Heart right ventricle (tissue), 16 donors: ENCODE measurements at regions not wholly inside any gene's neighbourhood (a gene's known extent, or its start where the extent isn't known, plus 50 kb on each side); places are given as distances from the start of the nearest gene placed in this dataset.

ENCODE experiments used
- ATAC-seq, 8 donors: fragments of 200-7000 bp; cut with Tn5 transposase; one replicate each; pipeline ENCODE4 v1.9.1; 2020; ENCODE audit warnings: mild to moderate bottlenecking in 8 of 8, moderate library complexity in 8 of 8, moderate number of reproducible peaks in 1 of 8
- DNase-seq, 2 donors: peaks; one replicate each; pipeline ENCODE4 v3.0.0-alpha.2; 2020
- H3K27ac ChIP-seq, 10 donors: fragments of 200-600 bp; sonication (generic) in 2 of 10; one replicate each; pipeline versions ENCODE4 v1.5.0 to v1.8.0; 2020 to 2022; ENCODE audit warnings: mild to moderate bottlenecking in 3 of 10
- H3K27me3 ChIP-seq, 7 donors: fragments of 200-600 bp; one replicate each; pipeline ENCODE4 v1.8.0; 2021 to 2022; ENCODE audit warnings: mild to moderate bottlenecking in 2 of 7
- H3K36me3 ChIP-seq, 9 donors: fragments of 200-600 bp; sonication (generic) in 1 of 9; one replicate each; pipeline versions ENCODE4 v1.5.0 to v1.8.0; 2020 to 2022; ENCODE audit warnings: mild to moderate bottlenecking in 2 of 9
- H3K4me1 ChIP-seq, 9 donors: fragments of 200-600 bp; sonication (generic) in 1 of 9; one replicate each; pipeline versions ENCODE4 v1.5.0 to v1.8.0; 2020 to 2022; ENCODE audit warnings: mild to moderate bottlenecking in 4 of 9
- H3K4me3 ChIP-seq, 10 donors: fragments of 200-600 bp; sonication (generic) in 2 of 10; one replicate each; pipeline versions ENCODE4 v1.5.0 to v1.8.0; 2020 to 2022; ENCODE audit warnings: mild to moderate bottlenecking in 7 of 10, moderate library complexity in 2 of 10
- H3K9me3 ChIP-seq, 11 donors: fragments of 200-600 bp in 10 of 11; sonication (generic) in 2 of 11; one replicate each; pipeline versions ENCODE4 v1.5.0 to v1.8.0; 2013 to 2022; ENCODE audit warnings: mild to moderate bottlenecking in 2 of 11, control low read depth in 1 of 11, moderate library complexity in 1 of 11
- WGBS, 2 donors: extraction: QIAGEN DNeasy Blood & Tissue Kit; methylation state at CpG; one replicate each; pipeline ENCODE4 v1.1.7; 2013; ENCODE audit warnings: inconsistent platforms in 1 of 2; 5-methylcytosine and 5-hydroxymethylcytosine counted together
- intact Hi-C, 10 donors: fragments of 100-400 bp; cut with DNase I; formaldehyde crosslinking; loops; one replicate each; pipeline versions ENCODE4 v1.11.1 to v1.14.2; 2022
- TF ChIP-seq, protein P1 (sequence below), 9 donors: fragments of 200-600 bp; sonication (generic) in 2 of 9; IDR thresholded peaks; one replicate each; pipeline versions ENCODE4 v1.5.0 to v1.8.0; 2021 to 2022; ENCODE audit warnings: antibody characterized with exemption in 9 of 9, mild to moderate bottlenecking in 5 of 9, moderate library complexity in 1 of 9
- donor health status: Arrhythmogenic right ventricular cardiomyopathy.
- donor health status: ischemic (EF 13 %, LVEDD 7.1; RV severe dilation, severe dysfunction).
- donor health status: healthy with polysubstance abuse.
- donor health status: DM: no; HTN: yes; CAD: no.
- donor health status: DM: no; HTN: no; CAD: no.
- donor health status: ischemic (EF 25% LVEDD 6.9; RV normal size, moderate dysfunction).
- donor health status: ischemic (EF 25% LVEDD 5.7; RV mildly dilated, moderate dysfunction).
- donor health status: healthy.
- donor health status: DM: yes; HTN: yes; CAD: no.
- donor health status: Ischemic cardiomyopathy.
- donor health status: ischemic (EF 35%, LVEDD 5.7; RV mildly dilated, moderate dysfunction).
- donor health status: nonischemic (EF 11% LVEDD 7.7; RV severe dilation, severe dysfunction).
- donor health status: DM: yes; HTN: yes; CAD: no.
- donor health status: PGD.
- donor health status: ischemic (EF 29% LVEDD 5.4; RV normal size, mild dysfunction).
- donor health status: nonischemic (EF 23%, LVEDD 6.1; RV moderate dilation, normal function).

DNA sequence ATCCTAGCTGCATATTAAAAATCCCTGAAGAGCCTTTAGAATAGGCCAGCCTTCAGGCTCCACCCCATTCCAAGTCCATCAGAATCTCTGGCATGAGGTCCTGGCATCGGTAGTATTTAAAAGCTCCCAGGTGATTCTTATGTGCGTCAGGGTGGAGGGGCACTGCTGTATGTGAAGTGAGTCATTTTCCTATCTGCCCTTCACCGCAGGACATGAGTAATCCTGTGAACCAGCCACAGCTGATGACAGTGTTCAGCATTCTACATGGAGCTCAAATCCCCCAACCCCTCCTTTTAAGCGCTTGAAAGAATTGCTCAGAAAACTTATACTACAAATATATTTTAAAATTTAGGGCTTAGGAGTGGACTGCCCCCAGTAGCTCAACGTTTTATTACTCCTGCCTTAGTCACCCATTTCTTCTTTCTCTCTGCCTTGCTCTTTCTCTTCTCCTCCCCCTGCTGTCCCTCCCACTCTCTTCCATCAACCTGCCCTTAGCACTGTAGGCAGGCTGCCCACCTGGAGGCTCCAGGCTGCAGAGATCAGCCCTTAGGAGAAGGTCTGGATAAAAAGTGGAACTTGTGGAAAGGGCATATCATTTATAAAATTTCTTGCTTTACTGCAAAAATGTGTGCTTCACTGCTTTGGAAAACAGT, 73.8 kb upstream of the ZNF281 start:
- WGBS, 2 donors, result 17 to 18% methylated on average over 5 of the region's 5 CpGs
- H3K9me3 ChIP-seq, result no peaks in the 10 kb centered on the region
- peaks cover 0 to 27% (median 4%) of the 10 kb centered on the region in 7 donors for H3K27me3 ChIP-seq
- peak in 2 of 8 donors; percentile 56 to 89 for ATAC-seq
- no peak for DNase-seq
- intact Hi-C loops, result loop anchor here in 7 of 10 donors (10.0 kb wide), 6 partner anchors 59 to 799 kb away; no protein-coding TSS in a partner anchor
- peaks cover 0 to 18% (median 0%) of the 10 kb centered on the region in 9 donors for H3K4me1 ChIP-seq
- TF ChIP-seq, protein P1, sequence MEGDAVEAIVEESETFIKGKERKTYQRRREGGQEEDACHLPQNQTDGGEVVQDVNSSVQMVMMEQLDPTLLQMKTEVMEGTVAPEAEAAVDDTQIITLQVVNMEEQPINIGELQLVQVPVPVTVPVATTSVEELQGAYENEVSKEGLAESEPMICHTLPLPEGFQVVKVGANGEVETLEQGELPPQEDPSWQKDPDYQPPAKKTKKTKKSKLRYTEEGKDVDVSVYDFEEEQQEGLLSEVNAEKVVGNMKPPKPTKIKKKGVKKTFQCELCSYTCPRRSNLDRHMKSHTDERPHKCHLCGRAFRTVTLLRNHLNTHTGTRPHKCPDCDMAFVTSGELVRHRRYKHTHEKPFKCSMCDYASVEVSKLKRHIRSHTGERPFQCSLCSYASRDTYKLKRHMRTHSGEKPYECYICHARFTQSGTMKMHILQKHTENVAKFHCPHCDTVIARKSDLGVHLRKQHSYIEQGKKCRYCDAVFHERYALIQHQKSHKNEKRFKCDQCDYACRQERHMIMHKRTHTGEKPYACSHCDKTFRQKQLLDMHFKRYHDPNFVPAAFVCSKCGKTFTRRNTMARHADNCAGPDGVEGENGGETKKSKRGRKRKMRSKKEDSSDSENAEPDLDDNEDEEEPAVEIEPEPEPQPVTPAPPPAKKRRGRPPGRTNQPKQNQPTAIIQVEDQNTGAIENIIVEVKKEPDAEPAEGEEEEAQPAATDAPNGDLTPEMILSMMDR (IDR thresholded peaks at IDR 0.05), result no peak
- H3K27ac ChIP-seq, result no peak overlapping the region
- H3K36me3 ChIP-seq, result no peaks in the 10 kb centered on the region
- H3K4me3 ChIP-seq, result no peak overlapping the region

GRCh38 chr1:200480964-200481363, 71.1 kb upstream of the ZNF281 start:
- Histone ChIP-seq H3K27ac (no peak overlapping the region), H3K36me3 (no peaks in the 10 kb centered on the region), H3K4me3 (no peak overlapping the region), H3K9me3 (no peaks in the 10 kb centered on the region), H3K4me1 (peaks cover 0 to 14% (median 0%) of the 10 kb centered on the region in 9 donors), H3K27me3 (peaks cover 0 to 32% (median 9%) of the 10 kb centered on the region in 7 donors)
- no peak for ATAC-seq
- WGBS, 2 donors, result 86 to 89% methylated on average over 7 of the region's 7 CpGs
- intact Hi-C loops, result loop anchor here in 7 of 10 donors (10.0 kb wide), 6 partner anchors 56 to 796 kb away; no protein-coding TSS in a partner anchor
- no peak for DNase-seq
- TF ChIP-seq, protein P1 (IDR thresholded peaks at IDR 0.05), result no peak

GRCh38 chr1:200479816-200480215, 70.0 kb upstream of the ZNF281 start:
- ATAC-seq, result no peak
- no peak for DNase-seq
- H3K4me3 ChIP-seq, result no peak overlapping the region
- no peaks in the 10 kb centered on the region for H3K36me3 ChIP-seq
- intact Hi-C loops, result loop anchor here in 7 of 10 donors (10.0 kb wide), 6 partner anchors 55 to 795 kb away; no protein-coding TSS in a partner anchor
- no peaks in the 10 kb centered on the region for H3K9me3 ChIP-seq
- H3K27me3 ChIP-seq, result peaks cover 0 to 33% (median 5%) of the 10 kb centered on the region in 7 donors
- H3K27ac ChIP-seq, result no peak overlapping the region
- TF ChIP-seq, protein P1 (IDR thresholded peaks at IDR 0.05), result no peak
- peaks cover 0 to 14% (median 0%) of the 10 kb centered on the region in 9 donors for H3K4me1 ChIP-seq

DNA sequence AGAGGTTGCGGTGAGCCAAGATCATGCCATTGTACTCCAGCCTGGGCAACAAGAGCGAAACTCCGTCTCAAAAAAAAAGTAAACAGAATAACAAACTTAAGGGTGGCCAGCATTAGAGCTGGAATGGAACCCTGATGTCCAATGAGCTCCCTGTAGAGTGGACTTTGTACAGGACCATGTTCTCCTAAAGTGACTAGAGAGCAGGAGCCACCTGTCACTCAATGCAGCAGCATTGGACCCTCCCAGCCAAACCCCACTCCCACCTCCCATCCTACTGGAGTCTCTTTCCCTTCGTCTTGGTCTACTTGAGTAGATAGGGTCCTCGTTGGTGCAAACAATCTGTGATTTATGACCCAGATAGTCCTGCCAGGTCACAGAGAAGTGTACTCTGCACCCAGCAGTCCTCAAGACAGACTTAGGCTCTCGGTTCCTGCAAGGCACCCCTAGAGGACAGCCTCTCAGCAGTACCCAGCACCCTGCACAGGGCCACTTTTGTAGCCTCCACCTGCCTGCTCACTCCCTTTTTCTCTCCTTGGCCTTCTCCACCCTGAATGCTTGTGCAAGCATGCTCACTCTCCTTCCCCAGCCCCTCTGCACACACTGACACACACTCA, 69.2 kb upstream of the ZNF281 start:
- intact Hi-C loops, result no loop called here

More for the DNA sequence above, 69.2 kb upstream of the ZNF281 start:
- ATAC-seq (no peak), DNase-seq (no peak)
- no peak overlapping the region for H3K4me3 ChIP-seq
- TF ChIP-seq, protein P1 (IDR thresholded peaks at IDR 0.05), result no peak
- no peaks in the 10 kb centered on the region for H3K36me3 ChIP-seq
- H3K4me1 ChIP-seq, result peaks cover 0 to 12% (median 0%) of the 10 kb centered on the region in 9 donors
- H3K27me3 ChIP-seq, result peaks cover 0 to 26% (median 6%) of the 10 kb centered on the region in 7 donors
- H3K9me3 ChIP-seq, result no peaks in the 10 kb centered on the region
- no peak overlapping the region for H3K27ac ChIP-seq
- WGBS, 2 donors, result 82 to 93% methylated on average over 6 of the region's 6 CpGs
